Heart left ventricle (tissue), 16 donors: ENCODE measurements at regions not wholly inside any gene's neighbourhood (a gene's known extent, or its start where the extent isn't known, plus 50 kb on each side); places are given as distances from the start of the nearest gene placed in this dataset.

Source experiments
- ATAC-seq, 4 donors: fragments of 200-7000 bp; cut with Tn5 transposase; one replicate each; pipeline ENCODE4 v1.9.1; 2020 to 2022; ENCODE audit warnings: moderate library complexity in 4 of 4, mild to moderate bottlenecking in 3 of 4, moderate number of reproducible peaks in 1 of 4
- DNase-seq, 5 donors: peaks; one replicate each; pipeline ENCODE4 v3.0.0-alpha.2; 2020
- H3K27ac ChIP-seq, 12 donors: fragments of 200-600 bp; sonication (generic) in 4 of 12; one replicate each; pipeline versions ENCODE4 v1.5.0 to v1.8.0; 2016 to 2022; ENCODE audit warnings: mild to moderate bottlenecking in 2 of 12
- H3K27me3 ChIP-seq, 9 donors: fragments of 200-600 bp; sonication (generic) in 2 of 9; one replicate each; pipeline versions ENCODE4 v1.5.1 to v1.8.0; 2016 to 2022; ENCODE audit warnings: mild to moderate bottlenecking in 3 of 9
- H3K36me3 ChIP-seq, 9 donors: fragments of 200-600 bp; sonication (generic) in 2 of 9; one replicate each; pipeline versions ENCODE4 v1.5.0 to v1.8.0; 2018 to 2022; ENCODE audit warnings: mild to moderate bottlenecking in 2 of 9
- H3K4me1 ChIP-seq, 12 donors: fragments of 200-600 bp; sonication (generic) in 4 of 12; one replicate each; pipeline versions ENCODE4 v1.5.0 to v1.8.0; 2016 to 2022; ENCODE audit warnings: mild to moderate bottlenecking in 3 of 12
- H3K4me3 ChIP-seq, 12 donors: fragments of 200-600 bp; sonication (generic) in 4 of 12; one replicate each; pipeline versions ENCODE4 v1.5.0 to v1.8.0; 2017 to 2022; ENCODE audit warnings: mild to moderate bottlenecking in 9 of 12, moderate library complexity in 4 of 12
- H3K9me3 ChIP-seq, 12 donors: fragments of 200-600 bp; sonication (generic) in 4 of 12; one replicate each; pipeline versions ENCODE4 v1.5.0 to v1.8.0; 2016 to 2022; ENCODE audit warnings: mild to moderate bottlenecking in 1 of 12
- POLR2A ChIP-seq, 2 donors: fragments of 450-650 bp; IDR thresholded peaks; one replicate each; pipeline ENCODE4 v1.6.1; 2017; ENCODE audit warnings: antibody characterized with exemption in 2 of 2, mild to moderate bottlenecking in 2 of 2, moderate library complexity in 2 of 2
- WGBS, 4 donors: extraction: QIAGEN DNeasy Blood & Tissue Kit in 2 of 4; methylation state at CpG; one replicate each; pipeline versions ENCODE4 v1.1.5 to v1.1.7; 2013 to 2018; 5-methylcytosine and 5-hydroxymethylcytosine counted together
- intact Hi-C, 10 donors: fragments of 100-400 bp; cut with DNase I; formaldehyde crosslinking; loops; one replicate each; pipeline versions ENCODE4 v1.11.1 to v1.14.2; 2022
- TF ChIP-seq, protein P1 (sequence below), 12 donors: fragments of 200-600 bp; sonication (generic) in 4 of 12; IDR thresholded peaks; one replicate each; pipeline versions ENCODE4 v1.5.0 to v1.8.0; 2018 to 2022; ENCODE audit warnings: antibody characterized with exemption in 12 of 12, mild to moderate bottlenecking in 5 of 12
- donor health status: ischemic (EF 13 %, LVEDD 7.1; RV severe dilation, severe dysfunction).
- donor health status: healthy with polysubstance abuse.
- donor health status: DM: no; HTN: yes; CAD: no.
- donor health status: DM: no; HTN: no; CAD: no.
- donor health status: ischemic (EF 25% LVEDD 6.9; RV normal size, moderate dysfunction).
- donor health status: ischemic (EF 25% LVEDD 5.7; RV mildly dilated, moderate dysfunction).
- donor health status: healthy.
- donor health status: DM: yes; HTN: yes; CAD: no.
- donor health status: ischemic (EF 35%, LVEDD 5.7; RV mildly dilated, moderate dysfunction).
- donor health status: nonischemic (EF 11% LVEDD 7.7; RV severe dilation, severe dysfunction).
- donor health status: DM: yes; HTN: yes; CAD: no.
- donor health status: PGD.
- donor health status: ischemic (EF 29% LVEDD 5.4; RV normal size, mild dysfunction).
- donor health status: nonischemic (EF 23%, LVEDD 6.1; RV moderate dilation, normal function).

DNA sequence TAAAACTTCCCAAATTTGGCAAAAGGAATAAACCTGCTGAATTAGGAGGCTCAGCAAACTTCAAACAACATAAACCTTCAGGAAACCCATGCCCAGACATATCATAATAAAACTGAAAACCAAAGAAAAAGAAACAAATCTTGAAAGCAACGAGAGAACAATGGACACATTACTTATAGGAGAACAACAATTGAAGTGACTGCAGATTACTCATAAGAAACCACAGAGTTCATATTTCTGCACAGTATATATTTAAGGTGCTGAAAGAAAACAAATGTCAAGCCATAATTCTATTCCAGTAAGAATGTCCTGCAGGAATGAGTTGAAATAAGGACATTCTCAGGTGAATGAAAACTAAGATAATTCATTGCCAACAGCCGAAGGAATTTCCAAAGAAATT lies 80.8 kb upstream of the PROK2 start:
- no peak overlapping the region for H3K27ac ChIP-seq
- WGBS, 4 donors = 69 to 78% (median 69%) methylated on average over 2 of the region's 2 CpGs
- peaks cover 0 to 12% (median 2%) of the 10 kb centered on the region in 12 donors for H3K9me3 ChIP-seq
- H3K4me3 ChIP-seq = no peak overlapping the region
- no peaks in the 10 kb centered on the region for H3K36me3 ChIP-seq
- DNase-seq (no peak), ATAC-seq (no peak)
- H3K4me1 ChIP-seq = no peaks in the 10 kb centered on the region
- peaks cover 0 to 26% (median 3%) of the 10 kb centered on the region in 9 donors for H3K27me3 ChIP-seq
- TF ChIP-seq, protein P1, sequence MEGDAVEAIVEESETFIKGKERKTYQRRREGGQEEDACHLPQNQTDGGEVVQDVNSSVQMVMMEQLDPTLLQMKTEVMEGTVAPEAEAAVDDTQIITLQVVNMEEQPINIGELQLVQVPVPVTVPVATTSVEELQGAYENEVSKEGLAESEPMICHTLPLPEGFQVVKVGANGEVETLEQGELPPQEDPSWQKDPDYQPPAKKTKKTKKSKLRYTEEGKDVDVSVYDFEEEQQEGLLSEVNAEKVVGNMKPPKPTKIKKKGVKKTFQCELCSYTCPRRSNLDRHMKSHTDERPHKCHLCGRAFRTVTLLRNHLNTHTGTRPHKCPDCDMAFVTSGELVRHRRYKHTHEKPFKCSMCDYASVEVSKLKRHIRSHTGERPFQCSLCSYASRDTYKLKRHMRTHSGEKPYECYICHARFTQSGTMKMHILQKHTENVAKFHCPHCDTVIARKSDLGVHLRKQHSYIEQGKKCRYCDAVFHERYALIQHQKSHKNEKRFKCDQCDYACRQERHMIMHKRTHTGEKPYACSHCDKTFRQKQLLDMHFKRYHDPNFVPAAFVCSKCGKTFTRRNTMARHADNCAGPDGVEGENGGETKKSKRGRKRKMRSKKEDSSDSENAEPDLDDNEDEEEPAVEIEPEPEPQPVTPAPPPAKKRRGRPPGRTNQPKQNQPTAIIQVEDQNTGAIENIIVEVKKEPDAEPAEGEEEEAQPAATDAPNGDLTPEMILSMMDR (IDR thresholded peaks at IDR 0.05) = no peak
- no peak for TF ChIP-seq POLR2A (IDR thresholded peaks at IDR 0.05)
- intact Hi-C loops = no loop called here

DNA sequence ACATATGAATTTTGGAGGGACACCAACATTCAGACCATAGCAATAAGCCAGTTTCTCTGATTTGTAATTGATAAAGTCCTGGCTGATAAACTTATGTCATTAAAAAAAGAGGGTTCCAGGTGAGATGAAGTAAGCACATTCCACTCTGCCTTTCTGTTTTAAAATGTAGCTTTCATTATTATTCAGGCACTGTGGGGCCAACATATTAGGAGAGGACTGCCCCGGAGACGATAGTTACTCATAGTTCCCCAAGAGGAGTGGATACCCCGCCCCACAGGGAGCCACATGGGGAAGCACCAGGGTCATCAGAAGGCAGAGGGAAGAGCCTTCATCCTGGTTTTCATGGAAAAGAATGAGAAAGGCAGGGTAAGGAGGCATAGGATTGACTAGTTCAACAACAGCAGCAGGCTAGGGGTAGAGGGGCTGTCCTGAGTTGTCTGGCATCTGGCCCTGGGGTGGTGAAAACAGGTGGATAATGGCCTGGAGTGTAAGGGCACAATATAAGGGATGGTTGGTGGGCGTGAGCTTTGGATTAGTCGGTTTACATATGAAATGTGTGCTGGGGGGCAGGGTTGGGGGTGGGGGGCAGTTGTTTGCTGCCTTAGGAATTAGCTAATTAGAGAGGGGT lies 78.7 kb upstream of the PROK2 start:
- TF ChIP-seq, protein P1 (IDR thresholded peaks at IDR 0.05) = no peak

DNA sequence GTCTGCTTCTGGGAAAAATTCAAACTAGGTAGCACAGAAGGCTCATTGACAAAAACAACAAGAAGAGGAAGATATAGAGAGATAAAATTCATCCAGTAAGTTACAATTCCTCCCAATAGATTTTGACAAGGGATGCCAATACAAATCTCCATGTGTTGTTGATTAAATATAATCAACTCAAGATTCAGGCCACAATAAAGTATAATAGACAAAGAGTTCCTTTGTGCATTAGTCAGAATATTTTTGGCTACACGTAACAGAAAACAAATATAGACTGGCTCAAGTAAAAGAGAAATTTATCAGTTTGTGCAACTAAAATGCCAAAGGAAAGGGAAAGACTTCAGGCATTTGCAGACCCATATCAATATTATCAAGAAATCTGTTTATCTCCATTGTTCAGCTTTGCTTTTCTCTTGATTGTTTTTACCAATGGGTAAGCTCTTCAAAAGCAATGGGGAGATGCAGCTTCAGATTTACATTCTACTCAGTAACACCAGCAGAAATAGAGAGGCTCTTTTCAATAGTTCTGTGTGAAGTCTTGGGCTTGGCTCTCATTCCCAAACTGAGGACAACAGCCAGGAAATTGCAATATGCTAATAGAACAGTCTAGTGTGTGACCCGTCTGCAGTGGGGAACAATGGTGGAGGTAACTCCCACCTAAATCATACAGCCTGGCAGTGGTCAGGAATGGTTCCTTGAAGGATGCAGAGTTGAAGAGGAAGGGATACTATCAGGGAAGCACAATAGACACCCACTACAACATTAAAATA lies 77.6 kb upstream of the PROK2 start:
- 50 to 71% (median 63%) methylated on average over 2 of the region's 2 CpGs for whole genome bisulfite sequencing, 4 donors
- H3K36me3 ChIP-seq = no peaks in the 10 kb centered on the region
- H3K4me1 ChIP-seq = peaks cover 0 to 14% (median 0%) of the 10 kb centered on the region in 12 donors
- peaks cover 0 to 26% (median 3%) of the 10 kb centered on the region in 9 donors for H3K27me3 ChIP-seq
- no peak overlapping the region for H3K4me3 ChIP-seq
- no peak overlapping the region for H3K27ac ChIP-seq
- TF ChIP-seq, protein P1 (IDR thresholded peaks at IDR 0.05) = no peak
- TF ChIP-seq POLR2A (IDR thresholded peaks at IDR 0.05) = no peak
- ATAC-seq = no peak
- DNase-seq = no peak
- intact Hi-C loops = no loop called here
- H3K9me3 ChIP-seq = peaks cover 0 to 15% (median 2%) of the 10 kb centered on the region in 12 donors

More for the DNA sequence above, 78.7 kb upstream of the PROK2 start:
- no peaks in the 10 kb centered on the region for H3K36me3 ChIP-seq
- no peak for DNase-seq
- H3K9me3 ChIP-seq = peaks cover 0 to 15% (median 2%) of the 10 kb centered on the region in 12 donors
- H3K27ac ChIP-seq = no peak overlapping the region
- peaks cover 0 to 4% (median 0%) of the 10 kb centered on the region in 12 donors for H3K4me1 ChIP-seq
- peaks cover 0 to 26% (median 3%) of the 10 kb centered on the region in 9 donors for H3K27me3 ChIP-seq
- H3K4me3 ChIP-seq = no peak overlapping the region
- intact Hi-C loops = no loop called here
- 66 to 76% (median 70%) methylated on average over 5 of the region's 5 CpGs for WGBS, 4 donors
- ATAC-seq = no peak

DNA sequence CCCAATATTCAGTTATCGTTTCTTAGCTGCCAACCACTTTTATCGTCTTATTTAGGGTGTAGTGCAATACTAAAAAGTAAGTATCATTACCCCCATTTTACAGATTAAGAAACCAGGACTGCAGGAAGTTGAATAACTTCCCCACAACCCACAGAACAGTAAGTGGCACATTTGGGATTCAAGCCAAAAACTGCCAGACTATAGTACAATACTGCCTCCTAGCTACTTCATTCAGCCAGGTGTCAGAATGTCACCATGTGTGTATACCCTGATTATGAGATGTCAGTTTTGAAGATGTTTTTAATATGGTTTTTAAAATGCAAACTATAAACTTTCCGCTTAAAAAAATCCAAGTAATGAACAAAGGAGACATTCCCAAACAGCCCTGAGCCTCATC lies 74.2 kb upstream of the PROK2 start:
- WGBS, 4 donors = 83 to 90% (median 86%) methylated on average over 3 of the region's 3 CpGs
- H3K27me3 ChIP-seq = peaks cover 0 to 11% (median 0%) of the 10 kb centered on the region in 9 donors
- H3K4me3 ChIP-seq = no peak overlapping the region
- TF ChIP-seq, protein P1 (IDR thresholded peaks at IDR 0.05) = peak in 10 of 12 donors; percentile 9 to 35 (median 26)
- TF ChIP-seq POLR2A (IDR thresholded peaks at IDR 0.05) = no peak
- no peaks in the 10 kb centered on the region for H3K36me3 ChIP-seq
- peaks cover 0 to 15% (median 2%) of the 10 kb centered on the region in 12 donors for H3K9me3 ChIP-seq
- no peak overlapping the region for H3K27ac ChIP-seq
- peaks cover 0 to 14% (median 0%) of the 10 kb centered on the region in 12 donors for H3K4me1 ChIP-seq
- ATAC-seq = peak in 3 of 4 donors; percentile 64 to 76 (median 69)
- intact Hi-C loops = loop anchor here in 5 of 10 donors (5.0 to 10.0 kb wide), 4 partner anchors 124 to 147 kb away; partner anchors contain the start of gene EIF4E3 (in 3 of the 5)
- no peak for DNase-seq
